ENCODE measurements at regions not wholly inside any gene's neighbourhood (a gene's known extent, or its start where the extent isn't known, plus 50 kb on each side); places are given as distances from the start of the nearest gene placed in this dataset.
"Not testable (repeated sequence)": the region's sequence is repeated elsewhere in the genome, so short reads cannot be mapped to it uniquely, and the experiment has no call there.

GRCh38 chr10:9268176-9268575 is 1213.7 kb downstream of the GATA3 start:
- H3K36me3 ChIP-seq = no peaks in the 10 kb centered on the region
- no peaks in the 10 kb centered on the region for H3K9me3 ChIP-seq
- no peak for TF ChIP-seq CTCF (IDR thresholded peaks at IDR 0.05)
- no peaks in the 10 kb centered on the region for H3K4me1 ChIP-seq
- no peaks in the 10 kb centered on the region for H3K27me3 ChIP-seq
- no peak overlapping the region for H3K4me3 ChIP-seq
- H3K27ac ChIP-seq = no peak overlapping the region
- no peak for DNase-seq (ENCODE audit: low spot score)

GRCh38 chr10:9273126-9273833 is 1218.8 kb downstream of the GATA3 start:
- H3K27me3 ChIP-seq; H3K4me1 ChIP-seq; H3K27ac ChIP-seq; H3K36me3 ChIP-seq; DNase-seq (ENCODE audit: low spot score); H3K9me3 ChIP-seq; H3K4me3 ChIP-seq: not testable (repeated sequence)

GRCh38 chr10:9274206-9274755 is 1219.8 kb downstream of the GATA3 start:
- Histone ChIP-seq H3K4me3 (no peak overlapping the region), H3K9me3 (no peaks in the 10 kb centered on the region), H3K27me3 (no peaks in the 10 kb centered on the region), H3K36me3 (no peaks in the 10 kb centered on the region), H3K4me1 (no peaks in the 10 kb centered on the region), H3K27ac (no peak overlapping the region)
- no peak for TF ChIP-seq CTCF (IDR thresholded peaks at IDR 0.05)
- no peak for DNase-seq (ENCODE audit: low spot score)

GRCh38 chr10:9275861-9276260 is 1221.4 kb downstream of the GATA3 start:
- H3K27me3 ChIP-seq = no peaks in the 10 kb centered on the region
- TF ChIP-seq CTCF (IDR thresholded peaks at IDR 0.05) = no peak
- no peak overlapping the region for H3K27ac ChIP-seq
- H3K36me3 ChIP-seq = no peaks in the 10 kb centered on the region
- no peak for DNase-seq (ENCODE audit: low spot score)
- H3K4me3 ChIP-seq = no peak overlapping the region
- H3K9me3 ChIP-seq = no peaks in the 10 kb centered on the region
- H3K4me1 ChIP-seq = no peaks in the 10 kb centered on the region

- Histone ChIP-seq H3K27ac (no peak overlapping the region), H3K4me1 (no peaks in the 10 kb centered on the region), H3K9me3 (no peaks in the 10 kb centered on the region), H3K36me3 (no peaks in the 10 kb centered on the region), H3K27me3 (no peaks in the 10 kb centered on the region), H3K4me3 (no peak overlapping the region)
- no peak for DNase-seq (ENCODE audit: low spot score)
- no peak for TF ChIP-seq CTCF (IDR thresholded peaks at IDR 0.05)
Observed at GRCh38 chr10:9285690-9286089, 1231.2 kb downstream of the GATA3 start.

GRCh38 chr10:9289811-9290210 is 1235.3 kb downstream of the GATA3 start:
- H3K36me3 ChIP-seq = no peaks in the 10 kb centered on the region
- no peak for DNase-seq (ENCODE audit: low spot score)
- no peak for TF ChIP-seq CTCF (IDR thresholded peaks at IDR 0.05)
- H3K9me3 ChIP-seq = no peaks in the 10 kb centered on the region
- H3K4me1 ChIP-seq = no peaks in the 10 kb centered on the region
- H3K27ac ChIP-seq = no peak overlapping the region
- no peak overlapping the region for H3K4me3 ChIP-seq
- no peaks in the 10 kb centered on the region for H3K27me3 ChIP-seq

Measured in right atrium auricular region (tissue), 2 donors.